Activated naive CD8-positive, alpha-beta T cell treated with anti-CD3 and anti-CD28 coated beads for 36 hours (primary cell): ENCODE measurements at regions not wholly inside any gene's neighbourhood (a gene's known extent, or its start where the extent isn't known, plus 50 kb on each side); places are given as distances from the start of the nearest gene placed in this dataset.
A peak's percentile ranks its signal among the peaks of the same experiment; 100 is the strongest.

Experiments used
- DNase-seq: peaks from one replicate; pipeline ENCODE4 v3.0.0; 2021
- H3K27ac Mint-ChIP-seq: one replicate; pipeline ENCODE4 v1.8.0; 2022; ENCODE audit warnings: mild to moderate bottlenecking, moderate library complexity, mixed read lengths
- H3K27me3 Mint-ChIP-seq: one replicate; pipeline ENCODE4 v1.8.0; 2022; ENCODE audit warnings: mild to moderate bottlenecking, mixed read lengths
- H3K36me3 Mint-ChIP-seq: one replicate; pipeline ENCODE4 v1.8.0; 2021; ENCODE audit warnings: mild to moderate bottlenecking, mixed read lengths
- H3K4me1 Mint-ChIP-seq: one replicate; pipeline ENCODE4 v1.8.0; 2021; ENCODE audit warnings: mixed read lengths
- H3K4me3 Mint-ChIP-seq: one replicate; pipeline ENCODE4 v1.8.0; 2022; ENCODE audit warnings: mild to moderate bottlenecking, moderate library complexity, mixed read lengths
- H3K9me3 Mint-ChIP-seq: one replicate; pipeline ENCODE4 v1.8.0; 2022; ENCODE audit warnings: mixed read lengths

GRCh38 chr1:29450591-29450990 is 214.3 kb downstream of the PTPRU start:
- Mint-ChIP-seq H3K36me3 (no peaks in the 10 kb centered on the region), H3K4me3 (no peak overlapping the region), H3K27ac (no peak overlapping the region), H3K9me3 (no peaks in the 10 kb centered on the region), H3K27me3 (peaks cover 1% of the 10 kb centered on the region), H3K4me1 (no peaks in the 10 kb centered on the region)
- no peak for DNase-seq

DNA sequence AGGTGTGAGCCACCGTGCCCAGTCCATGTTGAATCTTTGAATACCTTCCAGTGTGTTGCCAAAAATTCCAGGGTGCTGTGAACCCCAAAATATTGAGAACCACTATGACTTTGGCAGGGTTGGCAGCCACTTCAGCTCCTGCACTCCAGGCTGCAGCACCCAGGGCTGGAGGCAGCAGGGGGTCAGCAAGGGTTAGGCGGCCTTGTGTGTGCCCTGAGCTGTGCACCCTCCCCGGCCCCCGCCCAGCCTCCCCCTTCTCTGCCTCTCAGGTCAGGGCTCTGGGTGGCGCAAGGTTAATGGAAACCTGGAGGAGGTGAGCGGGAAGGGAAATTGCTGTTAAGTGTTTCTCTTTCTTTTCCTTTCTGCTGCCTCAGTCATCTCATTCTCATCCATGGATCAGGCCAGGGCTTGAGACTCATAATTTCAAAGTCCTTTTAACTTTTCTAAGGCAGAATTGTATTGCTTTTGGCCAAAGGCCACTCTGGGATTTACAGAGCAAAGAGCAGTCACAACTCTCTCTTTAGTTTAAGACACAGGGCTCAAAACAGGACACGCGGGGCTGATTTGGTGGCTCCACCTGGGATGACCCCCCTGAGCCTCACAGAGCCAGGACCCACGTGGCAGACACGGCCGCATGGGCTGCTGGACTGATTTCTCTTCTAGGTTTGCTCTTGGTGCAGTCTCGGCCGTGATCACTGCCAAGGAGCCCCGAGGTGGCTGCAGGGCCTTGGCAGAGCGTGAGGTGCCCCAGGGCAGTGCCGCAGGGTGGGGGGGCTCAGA is 212.3 kb downstream of the PTPRU start:
- no peak overlapping the region for H3K27ac Mint-ChIP-seq
- H3K4me3 Mint-ChIP-seq, result no peak overlapping the region
- no peaks in the 10 kb centered on the region for H3K36me3 Mint-ChIP-seq
- peaks cover 14% of the 10 kb centered on the region for H3K27me3 Mint-ChIP-seq
- no peaks in the 10 kb centered on the region for H3K9me3 Mint-ChIP-seq
- no peak for DNase-seq
- H3K4me1 Mint-ChIP-seq, result no peaks in the 10 kb centered on the region

- no peak for DNase-seq
- no peak overlapping the region for H3K27ac Mint-ChIP-seq
- no peaks in the 10 kb centered on the region for H3K36me3 Mint-ChIP-seq
- peaks cover 22% of the 10 kb centered on the region for H3K27me3 Mint-ChIP-seq
- no peak overlapping the region for H3K4me3 Mint-ChIP-seq
- H3K9me3 Mint-ChIP-seq, result no peaks in the 10 kb centered on the region
- no peaks in the 10 kb centered on the region for H3K4me1 Mint-ChIP-seq
These were observed 211.0 kb downstream of the PTPRU start for GRCh38 chr1:29447368-29447767.

- no peak overlapping the region for H3K27ac Mint-ChIP-seq
- peaks cover 30% of the 10 kb centered on the region for H3K27me3 Mint-ChIP-seq
- no peaks in the 10 kb centered on the region for H3K4me1 Mint-ChIP-seq
- H3K4me3 Mint-ChIP-seq, result no peak overlapping the region
- no peaks in the 10 kb centered on the region for H3K9me3 Mint-ChIP-seq
- DNase-seq, result no peak
- no peaks in the 10 kb centered on the region for H3K36me3 Mint-ChIP-seq
These were observed 208.7 kb downstream of the PTPRU start for GRCh38 chr1:29444782-29445729.

DNA sequence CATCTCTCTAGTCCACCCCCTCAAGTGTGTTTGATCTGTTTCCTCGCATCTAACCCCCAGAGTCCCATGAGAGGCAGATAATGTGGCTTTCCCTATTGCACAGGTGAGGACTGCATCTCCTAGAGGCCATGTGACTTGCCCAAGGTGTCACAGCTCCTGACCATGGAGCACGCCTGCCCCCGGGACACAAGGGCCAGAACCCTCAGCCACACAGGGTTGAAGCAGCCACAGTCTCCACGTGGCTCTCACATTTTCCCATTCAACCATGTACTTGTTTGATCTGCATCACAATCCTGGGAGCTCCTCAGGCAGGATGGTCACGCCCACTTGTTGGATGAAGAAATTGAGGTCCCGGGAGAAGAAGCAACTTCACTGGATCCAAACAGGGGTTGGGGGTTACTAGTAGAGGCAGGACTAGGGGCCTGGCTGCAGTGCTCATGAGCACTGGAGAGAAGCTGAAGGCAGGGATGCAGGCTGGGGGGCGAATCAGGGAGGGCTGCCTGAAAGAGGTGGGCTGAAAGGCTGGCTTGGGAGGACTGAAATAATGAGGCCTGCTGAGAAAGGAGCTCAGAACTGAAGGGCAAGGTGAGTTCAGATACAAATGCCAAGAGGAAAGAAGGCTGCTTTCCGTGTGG is 207.9 kb downstream of the PTPRU start:
- no peak for DNase-seq
- no peaks in the 10 kb centered on the region for H3K9me3 Mint-ChIP-seq
- no peaks in the 10 kb centered on the region for H3K36me3 Mint-ChIP-seq
- no peak overlapping the region for H3K4me3 Mint-ChIP-seq
- H3K27me3 Mint-ChIP-seq, result peaks cover 34% of the 10 kb centered on the region
- H3K27ac Mint-ChIP-seq, result no peak overlapping the region
- H3K4me1 Mint-ChIP-seq, result no peaks in the 10 kb centered on the region

DNA sequence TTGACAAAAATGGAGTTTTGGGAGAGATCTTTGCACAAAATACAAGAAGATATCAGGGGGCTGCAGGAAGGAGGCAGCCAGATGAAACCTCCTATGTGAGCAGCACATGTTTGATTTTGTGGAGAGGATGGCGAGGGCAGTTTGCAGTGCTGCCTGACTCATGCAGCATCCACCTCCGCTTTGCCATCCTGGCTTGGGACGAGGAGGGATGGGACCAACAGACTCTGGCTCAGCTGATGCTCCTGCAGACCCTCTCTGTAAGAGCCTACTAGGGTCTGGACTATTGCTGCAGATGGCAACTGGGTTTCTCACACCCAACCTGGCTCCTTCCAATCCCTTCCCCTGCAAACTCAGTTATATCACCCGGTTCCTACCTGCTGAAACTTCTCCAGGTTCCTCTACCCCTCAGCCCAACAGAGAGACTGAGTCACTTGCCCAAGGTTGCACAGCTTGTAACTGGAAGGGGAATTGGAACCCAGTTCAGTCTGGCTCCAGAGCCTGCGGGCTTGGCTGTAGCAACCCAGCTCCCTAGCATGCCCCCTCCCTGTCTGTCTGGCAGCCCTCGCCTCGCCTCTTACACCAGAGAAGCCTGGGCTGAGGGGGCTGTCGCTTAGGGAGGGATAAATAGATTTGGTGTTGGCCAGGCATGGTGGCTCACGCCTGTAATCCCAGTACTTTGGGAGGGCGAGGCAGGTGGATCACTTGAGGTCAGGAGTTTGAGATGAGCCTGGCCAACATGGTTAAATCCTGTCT is 205.8 kb downstream of the PTPRU start:
- Mint-ChIP-seq H3K4me1 (no peaks in the 10 kb centered on the region), H3K4me3 (no peak overlapping the region), H3K27ac (no peak overlapping the region), H3K36me3 (no peaks in the 10 kb centered on the region), H3K27me3 (peaks cover 40% of the 10 kb centered on the region), H3K9me3 (no peaks in the 10 kb centered on the region)
- DNase-seq, result no peak

DNA sequence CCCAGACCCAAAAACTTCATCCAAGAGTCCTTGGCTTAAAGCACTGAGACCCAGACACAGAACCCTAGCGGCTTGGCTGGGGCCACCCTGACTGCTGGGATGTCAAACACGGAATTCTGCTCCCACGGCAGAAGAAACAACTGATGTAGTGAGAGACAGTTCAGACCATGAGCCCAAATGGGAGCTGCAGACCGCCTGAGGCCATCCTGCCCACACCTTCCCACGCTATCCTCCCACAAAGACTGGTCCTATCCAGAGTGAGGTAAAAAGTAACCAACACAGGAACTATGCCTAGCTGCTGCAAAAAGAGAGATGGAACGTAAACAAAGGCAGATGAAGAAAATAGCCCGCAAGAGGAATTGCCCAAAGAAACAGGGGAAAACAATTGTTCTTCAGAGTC is 203.3 kb downstream of the PTPRU start:
- no peak overlapping the region for H3K4me3 Mint-ChIP-seq
- H3K27me3 Mint-ChIP-seq, result peaks cover 36% of the 10 kb centered on the region
- H3K36me3 Mint-ChIP-seq, result no peaks in the 10 kb centered on the region
- no peak overlapping the region for H3K27ac Mint-ChIP-seq
- H3K4me1 Mint-ChIP-seq, result no peaks in the 10 kb centered on the region
- DNase-seq, result no peak
- H3K9me3 Mint-ChIP-seq, result no peaks in the 10 kb centered on the region

GRCh38 chr1:29438991-29439390 is 202.7 kb downstream of the PTPRU start:
- H3K27me3 Mint-ChIP-seq, result peaks cover 30% of the 10 kb centered on the region
- H3K9me3 Mint-ChIP-seq, result no peaks in the 10 kb centered on the region
- no peak for DNase-seq
- H3K27ac Mint-ChIP-seq, result no peak overlapping the region
- no peak overlapping the region for H3K4me3 Mint-ChIP-seq
- H3K4me1 Mint-ChIP-seq, result no peaks in the 10 kb centered on the region
- no peaks in the 10 kb centered on the region for H3K36me3 Mint-ChIP-seq

- DNase-seq, result no peak
- Mint-ChIP-seq H3K27ac (no peak overlapping the region), H3K4me1 (no peaks in the 10 kb centered on the region), H3K36me3 (no peaks in the 10 kb centered on the region), H3K9me3 (no peaks in the 10 kb centered on the region), H3K27me3 (peaks cover 24% of the 10 kb centered on the region), H3K4me3 (no peak overlapping the region)
These were observed 201.6 kb downstream of the PTPRU start for GRCh38 chr1:29437946-29438345.

DNA sequence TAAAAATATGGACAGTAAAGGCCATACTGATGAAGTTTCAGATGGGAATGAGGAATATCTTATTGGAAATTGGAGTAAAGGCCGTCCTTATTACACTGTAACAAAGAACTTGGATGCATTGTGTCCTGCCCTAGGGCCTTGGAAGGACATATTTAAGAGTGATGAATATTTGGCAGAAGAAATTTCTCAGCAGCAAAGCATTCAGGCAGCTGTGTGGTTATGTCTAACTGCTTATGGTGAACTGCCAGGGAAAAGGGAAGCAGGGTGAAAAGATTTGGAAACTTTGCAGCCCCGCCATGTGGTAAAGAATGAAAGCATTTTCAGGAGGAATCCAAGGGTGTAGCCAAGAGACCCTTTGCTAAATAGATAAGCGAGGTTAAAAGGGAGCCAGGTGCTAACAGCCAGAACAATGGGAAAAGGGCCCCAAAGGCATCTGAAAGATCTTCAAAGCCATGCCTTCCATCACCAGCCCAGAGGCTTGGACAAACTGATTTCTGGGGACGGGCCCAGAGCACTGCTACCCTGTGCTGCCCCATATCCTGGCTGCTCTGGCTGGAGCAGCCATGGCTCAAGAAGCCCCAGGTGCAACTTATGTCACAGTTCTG is 200.0 kb downstream of the PTPRU start:
- Mint-ChIP-seq H3K27ac (peak overlapping the region; percentile 21), H3K36me3 (no peaks in the 10 kb centered on the region), H3K27me3 (peaks cover 10% of the 10 kb centered on the region), H3K4me3 (no peak overlapping the region), H3K9me3 (peaks cover 4% of the 10 kb centered on the region), H3K4me1 (no peaks in the 10 kb centered on the region)
- DNase-seq, result no peak

- Mint-ChIP-seq H3K27me3 (peaks cover 3% of the 10 kb centered on the region), H3K4me1 (no peaks in the 10 kb centered on the region), H3K27ac (no peak overlapping the region), H3K4me3 (no peak overlapping the region), H3K36me3 (no peaks in the 10 kb centered on the region), H3K9me3 (peaks cover 8% of the 10 kb centered on the region)
- DNase-seq, result no peak
These were observed 197.5 kb downstream of the PTPRU start for GRCh38 chr1:29433830-29434229.

- no peak overlapping the region for H3K4me3 Mint-ChIP-seq
- H3K27me3 Mint-ChIP-seq, result peaks cover 3% of the 10 kb centered on the region
- H3K36me3 Mint-ChIP-seq, result no peaks in the 10 kb centered on the region
- peaks cover 8% of the 10 kb centered on the region for H3K9me3 Mint-ChIP-seq
- H3K27ac Mint-ChIP-seq, result no peak overlapping the region
- DNase-seq, result no peak
- no peaks in the 10 kb centered on the region for H3K4me1 Mint-ChIP-seq
These were observed 194.8 kb downstream of the PTPRU start for GRCh38 chr1:29431138-29431537.

DNA sequence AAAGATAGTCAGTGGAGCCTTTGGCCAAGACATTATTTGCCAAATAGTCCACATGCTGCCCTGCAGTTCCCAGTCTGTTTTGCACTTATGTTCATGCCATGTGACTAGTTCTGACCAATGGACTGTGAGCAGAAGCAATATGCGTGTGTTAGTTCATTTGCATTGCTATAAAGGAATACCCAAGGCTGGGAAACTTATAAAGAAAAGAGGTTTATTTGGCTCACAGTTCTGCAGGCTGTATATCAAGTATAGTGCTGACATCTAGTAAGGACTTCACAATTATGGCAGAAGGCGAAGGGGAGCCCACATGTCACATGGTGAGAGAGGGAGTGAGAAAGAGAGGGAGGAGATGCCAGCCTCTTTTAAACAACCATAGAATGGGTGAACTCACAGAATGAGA is 193.3 kb downstream of the PTPRU start:
- DNase-seq, result no peak
- no peak overlapping the region for H3K4me3 Mint-ChIP-seq
- H3K36me3 Mint-ChIP-seq, result no peaks in the 10 kb centered on the region
- peaks cover 3% of the 10 kb centered on the region for H3K27me3 Mint-ChIP-seq
- H3K4me1 Mint-ChIP-seq, result no peaks in the 10 kb centered on the region
- peaks cover 8% of the 10 kb centered on the region for H3K9me3 Mint-ChIP-seq
- H3K27ac Mint-ChIP-seq, result no peak overlapping the region

GRCh38 chr1:29428997-29429396 is 192.7 kb downstream of the PTPRU start:
- Mint-ChIP-seq H3K4me1 (no peaks in the 10 kb centered on the region), H3K36me3 (no peaks in the 10 kb centered on the region), H3K27me3 (peaks cover 3% of the 10 kb centered on the region), H3K4me3 (no peak overlapping the region), H3K27ac (no peak overlapping the region), H3K9me3 (peaks cover 8% of the 10 kb centered on the region)
- no peak for DNase-seq
